WTC11 (cell line): ENCODE measurements at regions not wholly inside any gene's neighbourhood (a gene's known extent, or its start where the extent isn't known, plus 50 kb on each side); places are given as distances from the start of the nearest gene placed in this dataset.

ENCODE experiments used
- CBFB ChIP-seq: sonication (generic); formaldehyde crosslinking; IDR thresholded peaks from 2 replicates; pipeline ENCODE4 v1.8.1; 2022; ENCODE audit warnings: mild to moderate bottlenecking, low read depth, missing genetic modification reagents
- CTCF ChIP-seq: fragments of 200-600 bp; IDR thresholded peaks from 2 replicates; pipeline ENCODE4 v1.8.0; 2022; ENCODE audit warnings: antibody characterized with exemption
- TEAD4 ChIP-seq: sonication (generic); formaldehyde crosslinking; IDR thresholded peaks from 2 replicates; pipeline ENCODE4 v1.8.0; 2022; ENCODE audit warnings: mild to moderate bottlenecking, missing genetic modification reagents

GRCh38 chr7:24227603-24228359 lies 56.2 kb upstream of the NPY start:
- TF ChIP-seq CTCF (no peak), CBFB (CRISPR knock-in tag) (no peak), TEAD4 (CRISPR knock-in tag) (no peak)
